Skeletal muscle tissue (tissue), 3 donors: ENCODE measurements at regions not wholly inside any gene's neighbourhood (a gene's known extent, or its start where the extent isn't known, plus 50 kb on each side); places are given as distances from the start of the nearest gene placed in this dataset.
"Not testable (repeated sequence)": the region's sequence is repeated elsewhere in the genome, so short reads cannot be mapped to it uniquely, and the experiment has no call there.

Source experiments
- H3K27ac ChIP-seq: one replicate; pipeline ENCODE4 v1.7.0; 2013; ENCODE audit warnings: mild to moderate bottlenecking, low read depth, low read length, inconsistent platforms
- H3K27me3 ChIP-seq, 3 donors: one replicate each; pipeline ENCODE4 v1.7.0; 2013; ENCODE audit warnings: low read length in 3 of 3; ENCODE audit not compliant: control insufficient read depth in 3 of 3, insufficient read depth in 3 of 3
- H3K36me3 ChIP-seq, 3 donors: one replicate each; pipeline ENCODE4 v1.7.0; 2013; ENCODE audit warnings: low read length in 3 of 3; ENCODE audit not compliant: control insufficient read depth in 3 of 3, insufficient read depth in 3 of 3
- H3K4me1 ChIP-seq, 3 donors: one replicate each; pipeline ENCODE4 v1.7.0; 2013; ENCODE audit warnings: low read length in 3 of 3, mild to moderate bottlenecking in 3 of 3; ENCODE audit not compliant: control insufficient read depth in 3 of 3, insufficient read depth in 3 of 3
- H3K4me3 ChIP-seq, 3 donors: one replicate each; pipeline ENCODE4 v1.7.0; 2013; ENCODE audit warnings: low read length in 3 of 3
- H3K9ac ChIP-seq, 3 donors: one replicate each; pipeline ENCODE4 v1.7.0; 2013; ENCODE audit warnings: low read length in 3 of 3, mild to moderate bottlenecking in 3 of 3, moderate library complexity in 2 of 3, low read depth in 1 of 3
- H3K9me3 ChIP-seq, 3 donors: one replicate each; pipeline ENCODE4 v1.7.0; 2013; ENCODE audit warnings: low read length in 3 of 3; ENCODE audit not compliant: control insufficient read depth in 3 of 3
- donor health status: Osteomylitis.

DNA sequence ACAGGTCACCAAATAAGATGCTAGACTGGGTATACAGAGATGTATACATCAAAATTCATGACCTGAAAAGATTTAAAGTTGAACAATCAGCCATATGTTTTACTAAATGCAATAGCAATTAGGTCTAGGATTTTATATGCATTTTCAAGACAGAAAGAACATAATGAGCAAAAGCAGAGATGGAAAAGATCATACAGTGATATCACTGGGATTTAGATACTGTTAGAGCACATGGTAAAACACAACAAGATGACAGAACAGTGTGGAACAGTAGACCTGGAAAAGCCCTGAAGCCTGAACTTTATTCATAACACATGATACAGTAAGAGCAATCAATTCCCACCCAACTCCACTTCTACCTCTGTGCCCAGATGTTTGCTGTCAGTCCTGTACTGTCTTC, 585.9 kb downstream of the PRR16 start:
- Histone ChIP-seq H3K36me3 (no peaks in the 10 kb centered on the region), H3K4me1 (no peaks in the 10 kb centered on the region), H3K27ac (no peak overlapping the region), H3K9ac (no peak overlapping the region), H3K4me3 (no peak overlapping the region), H3K27me3 (no peaks in the 10 kb centered on the region), H3K9me3 (no peaks in the 10 kb centered on the region)

DNA sequence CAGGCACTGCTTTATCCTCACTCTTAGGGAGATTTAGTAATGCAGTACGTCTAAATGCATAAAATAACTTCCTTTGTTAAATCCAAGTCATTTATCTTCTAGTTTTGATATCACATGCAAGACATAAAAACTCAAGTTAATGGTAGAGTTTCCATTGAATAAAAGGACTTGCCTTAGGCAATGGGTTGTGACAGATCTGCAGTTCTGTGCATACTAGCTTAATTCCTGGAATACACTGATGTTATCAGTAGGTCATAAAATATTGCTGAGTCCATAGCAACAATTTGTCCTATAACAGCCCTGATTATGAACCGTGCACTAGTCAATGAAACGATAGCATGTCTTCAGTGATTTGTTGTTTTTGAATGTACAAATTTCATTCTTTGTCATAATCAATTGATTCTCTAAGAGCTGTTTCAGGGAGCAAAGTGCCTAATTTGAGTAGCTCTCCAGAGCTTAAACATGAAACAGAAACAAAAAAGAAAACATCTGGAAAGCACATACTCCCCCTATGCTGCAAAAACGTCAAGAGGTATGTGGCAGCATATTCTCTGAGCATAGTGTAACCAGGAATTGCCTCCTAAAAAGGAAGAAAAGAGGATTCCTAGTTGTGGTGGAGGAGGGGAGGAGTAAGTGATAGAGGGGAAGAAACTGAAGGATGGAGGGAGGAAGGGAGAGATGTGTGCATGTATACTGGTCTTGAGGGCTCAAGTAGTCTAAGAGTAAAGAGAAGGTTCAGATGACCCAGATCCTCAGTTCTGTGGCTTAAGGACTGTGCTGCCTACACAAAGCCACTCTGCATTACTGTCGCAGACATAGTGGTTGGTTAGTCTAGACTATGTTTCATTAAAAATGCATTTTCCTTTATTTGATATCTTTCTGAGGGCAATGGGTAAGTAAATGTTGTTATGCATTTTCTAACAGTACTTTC, 589.2 kb downstream of the PRR16 start:
- H3K36me3 ChIP-seq, result no peaks in the 10 kb centered on the region
- H3K4me3 ChIP-seq, result no peak overlapping the region
- H3K4me1 ChIP-seq, result no peaks in the 10 kb centered on the region
- no peaks in the 10 kb centered on the region for H3K9me3 ChIP-seq
- H3K9ac ChIP-seq, result no peak overlapping the region
- no peaks in the 10 kb centered on the region for H3K27me3 ChIP-seq
- no peak overlapping the region for H3K27ac ChIP-seq

DNA sequence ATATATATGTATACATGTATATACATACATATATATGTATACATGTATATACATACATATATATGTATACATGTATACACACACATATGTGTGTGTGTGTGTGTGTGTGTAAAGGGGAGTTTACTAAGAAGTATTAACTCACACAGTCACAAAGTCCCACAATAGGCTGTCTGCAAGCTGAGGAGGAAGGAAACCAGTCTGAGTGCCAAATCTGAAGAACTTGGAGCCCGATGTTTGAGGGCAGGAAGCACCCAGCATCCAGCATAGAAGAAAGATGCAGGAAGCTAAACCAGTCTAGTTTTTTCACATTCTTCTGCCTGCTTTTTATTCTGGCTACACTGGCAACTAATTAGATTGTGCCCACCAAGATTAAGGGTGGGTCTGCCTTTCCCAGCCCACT, 591.5 kb downstream of the PRR16 start:
- H3K27ac ChIP-seq, result no peak overlapping the region

DNA sequence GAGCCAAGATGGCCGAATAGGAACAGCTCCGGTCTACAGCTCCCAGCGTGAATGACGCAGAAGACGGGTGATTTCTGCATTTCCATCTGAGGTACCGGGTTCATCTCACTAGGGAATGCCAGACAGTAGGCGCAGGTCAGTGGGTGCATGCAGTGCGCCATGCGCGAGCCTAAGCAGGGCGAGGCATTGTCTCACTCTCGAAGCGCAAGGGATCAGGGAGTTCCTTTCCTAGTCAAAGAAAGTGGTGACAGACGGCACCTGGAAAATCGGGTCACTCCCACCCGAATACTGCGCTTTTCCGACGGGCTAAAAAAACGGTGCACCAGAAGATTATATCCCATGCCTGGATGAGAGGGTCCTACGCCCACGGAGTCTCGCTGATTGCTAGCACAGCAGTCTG, 600.1 kb downstream of the PRR16 start:
- not testable (repeated sequence) for H3K9ac ChIP-seq, H3K4me1 ChIP-seq, H3K27ac ChIP-seq, H3K4me3 ChIP-seq, H3K36me3 ChIP-seq, H3K27me3 ChIP-seq, H3K9me3 ChIP-seq

More for the DNA sequence above, 591.5 kb downstream of the PRR16 start:
- H3K36me3 ChIP-seq, result no peaks in the 10 kb centered on the region
- H3K27me3 ChIP-seq, result peaks cover 0 to 3% (median 0%) of the 10 kb centered on the region in 3 donors
- H3K9me3 ChIP-seq, result no peaks in the 10 kb centered on the region
- no peaks in the 10 kb centered on the region for H3K4me1 ChIP-seq
- H3K9ac ChIP-seq, result no peak overlapping the region
- H3K4me3 ChIP-seq, result no peak overlapping the region

DNA sequence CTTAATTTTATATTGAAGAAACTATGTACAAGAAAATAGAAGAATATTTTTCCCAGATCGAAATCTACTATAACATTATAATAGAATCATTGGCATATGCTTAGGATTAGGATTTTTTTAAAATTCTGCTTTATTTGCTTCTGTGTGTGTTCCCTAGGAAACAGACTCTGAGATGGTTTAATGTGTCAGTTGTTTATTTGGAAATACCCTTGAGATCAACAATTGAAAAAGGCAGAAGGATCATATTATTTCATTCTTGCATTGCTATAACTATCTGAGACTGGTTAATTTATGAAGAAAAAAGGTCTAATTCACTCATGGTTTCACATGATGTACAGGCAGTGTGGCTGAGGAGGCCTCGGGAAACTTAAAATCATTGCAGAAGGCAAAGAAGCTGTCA, 622.6 kb downstream of the PRR16 start:
- Histone ChIP-seq H3K36me3 (no peaks in the 10 kb centered on the region), H3K4me1 (no peaks in the 10 kb centered on the region), H3K9ac (no peak overlapping the region), H3K27me3 (no peaks in the 10 kb centered on the region), H3K27ac (no peak overlapping the region), H3K4me3 (no peak overlapping the region), H3K9me3 (no peaks in the 10 kb centered on the region)

DNA sequence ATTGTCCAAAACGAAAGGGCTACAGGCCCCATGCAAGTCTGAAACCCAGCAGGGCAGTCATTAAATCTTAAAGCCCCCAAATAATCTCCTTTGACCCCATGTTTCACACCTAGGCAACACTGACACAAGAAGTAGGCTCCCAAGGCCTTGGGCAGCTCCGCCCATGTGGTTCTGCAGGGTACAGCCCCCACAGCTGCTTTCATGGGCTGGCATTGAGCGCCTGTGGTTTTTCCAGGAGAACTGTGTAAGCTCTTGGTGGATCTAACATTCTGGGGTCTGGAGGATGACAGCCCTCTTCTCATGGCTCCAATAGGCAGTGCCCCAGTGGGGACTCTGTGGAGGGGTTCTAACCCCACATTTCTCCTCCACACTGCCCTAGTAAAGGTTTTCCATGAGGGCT, 623.5 kb downstream of the PRR16 start:
- Histone ChIP-seq H3K27ac (no peak overlapping the region), H3K27me3 (no peaks in the 10 kb centered on the region), H3K9me3 (no peaks in the 10 kb centered on the region), H3K4me3 (no peak overlapping the region), H3K9ac (no peak overlapping the region), H3K36me3 (no peaks in the 10 kb centered on the region), H3K4me1 (no peaks in the 10 kb centered on the region)

DNA sequence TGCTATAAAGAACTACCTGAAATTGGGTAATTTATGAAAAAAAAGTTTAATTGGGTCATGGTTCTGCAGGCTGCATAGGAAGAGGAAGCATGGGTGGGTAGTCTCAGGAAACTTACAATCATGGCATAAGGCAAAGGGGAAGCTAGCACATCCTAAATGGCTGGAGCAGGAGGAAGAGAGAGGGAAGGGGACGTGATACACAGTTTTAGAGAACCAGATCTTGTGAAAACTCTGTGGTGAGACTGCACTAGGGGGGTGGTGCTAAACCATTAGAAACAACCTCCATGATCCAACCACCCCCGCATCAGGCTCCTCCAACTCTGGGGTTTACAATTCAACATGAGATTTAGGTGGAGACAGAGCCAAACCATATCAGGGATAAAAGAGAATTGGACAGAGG, 624.2 kb downstream of the PRR16 start:
- no peak overlapping the region for H3K9ac ChIP-seq
- H3K36me3 ChIP-seq, result no peaks in the 10 kb centered on the region
- no peaks in the 10 kb centered on the region for H3K9me3 ChIP-seq
- H3K27ac ChIP-seq, result no peak overlapping the region
- H3K4me1 ChIP-seq, result no peaks in the 10 kb centered on the region
- H3K4me3 ChIP-seq, result no peak overlapping the region
- H3K27me3 ChIP-seq, result no peaks in the 10 kb centered on the region

DNA sequence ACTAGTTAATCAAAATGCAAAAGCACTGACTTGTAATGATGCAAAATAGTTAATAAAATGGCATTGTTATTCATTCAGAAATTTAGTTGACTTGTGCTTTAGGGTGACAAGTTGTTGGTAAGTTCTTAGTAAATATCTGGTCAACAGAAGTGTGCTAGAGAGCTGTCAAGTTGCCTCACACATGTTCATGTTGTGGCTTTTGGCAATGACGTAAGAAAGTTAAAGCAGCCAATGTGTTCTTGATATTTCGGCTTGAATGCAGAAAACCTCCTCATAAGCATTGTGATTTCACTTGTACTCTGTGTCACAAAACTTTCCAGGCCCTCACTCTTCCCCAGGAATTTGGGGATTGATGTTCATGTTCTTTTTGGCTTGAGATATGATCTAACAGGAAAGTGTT, 626.7 kb downstream of the PRR16 start:
- Histone ChIP-seq H3K9ac (no peak overlapping the region), H3K27ac (no peak overlapping the region), H3K9me3 (no peaks in the 10 kb centered on the region), H3K36me3 (no peaks in the 10 kb centered on the region), H3K4me1 (no peaks in the 10 kb centered on the region), H3K27me3 (no peaks in the 10 kb centered on the region), H3K4me3 (no peak overlapping the region)

DNA sequence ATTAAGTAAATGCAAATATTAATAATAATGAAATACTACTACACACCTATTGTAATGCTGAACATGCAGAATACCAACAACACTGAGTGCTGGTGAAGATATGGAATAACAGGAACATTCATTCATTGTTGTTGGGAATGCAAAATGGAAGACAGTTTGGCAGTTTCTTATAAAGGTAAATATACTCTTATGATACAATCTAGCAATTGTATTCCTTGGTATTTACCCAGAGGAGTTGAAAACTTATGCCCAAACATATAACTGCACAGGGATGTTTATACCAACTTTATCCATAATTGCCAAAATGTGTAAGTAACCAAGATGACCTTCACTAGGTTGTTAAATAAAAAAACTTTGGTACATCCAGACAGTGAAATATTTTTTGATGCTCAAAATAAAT, 636.8 kb downstream of the PRR16 start:
- no peak overlapping the region for H3K4me3 ChIP-seq
- no peaks in the 10 kb centered on the region for H3K9me3 ChIP-seq
- no peaks in the 10 kb centered on the region for H3K27me3 ChIP-seq
- no peak overlapping the region for H3K9ac ChIP-seq
- no peaks in the 10 kb centered on the region for H3K36me3 ChIP-seq
- H3K27ac ChIP-seq, result no peak overlapping the region
- no peaks in the 10 kb centered on the region for H3K4me1 ChIP-seq

DNA sequence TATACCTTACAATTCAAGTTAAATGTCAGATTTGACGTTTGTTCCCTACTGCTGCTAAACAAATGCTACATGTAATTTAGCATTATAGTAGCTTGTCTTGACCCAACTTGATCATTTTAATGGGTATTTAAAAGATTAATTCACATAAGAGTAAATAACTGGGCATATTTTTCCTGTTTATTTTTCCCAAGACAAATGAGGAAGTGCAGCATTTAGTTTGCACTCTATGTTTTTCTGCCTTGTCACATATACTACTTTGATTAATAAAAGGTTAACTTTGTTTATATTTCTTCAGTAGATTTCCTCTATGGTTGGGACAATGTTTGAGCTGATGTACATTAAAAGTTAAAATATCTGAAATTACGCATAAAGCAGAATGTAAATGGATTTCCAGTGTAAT, 641.8 kb downstream of the PRR16 start:
- Histone ChIP-seq H3K27ac (no peak overlapping the region), H3K36me3 (no peaks in the 10 kb centered on the region), H3K27me3 (no peaks in the 10 kb centered on the region), H3K9me3 (no peaks in the 10 kb centered on the region), H3K4me1 (no peaks in the 10 kb centered on the region), H3K9ac (no peak overlapping the region), H3K4me3 (no peak overlapping the region)
